ENCODE measurements at regions not wholly inside any gene's neighbourhood (a gene's known extent, or its start where the extent isn't known, plus 50 kb on each side); places are given as distances from the start of the nearest gene placed in this dataset.
"Not testable (repeated sequence)": the region's sequence is repeated elsewhere in the genome, so short reads cannot be mapped to it uniquely, and the experiment has no call there.

DNA sequence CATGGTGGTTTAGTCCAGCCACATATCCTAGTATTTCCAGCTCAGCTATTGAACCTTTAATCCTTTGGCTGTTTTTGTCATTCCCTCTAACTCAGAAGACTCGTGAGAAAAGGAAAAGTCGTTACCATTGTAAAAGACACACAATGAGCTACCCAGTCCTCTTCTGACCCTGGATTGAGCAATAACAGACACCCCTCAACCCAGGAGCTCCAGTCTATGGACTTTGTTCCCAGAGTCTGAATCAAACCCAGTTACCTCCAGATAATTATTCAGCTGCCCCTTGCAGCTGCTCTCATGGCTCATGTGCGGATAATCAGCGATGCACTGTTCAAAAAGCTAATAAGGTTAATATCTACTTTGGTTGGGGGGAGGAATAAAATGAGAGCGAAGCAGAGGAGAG, 402.4 kb downstream of the BTG1 start:
- POLR2A ChIA-PET (ENCODE audit: low non-redundant PET) = no interaction called here
- TF ChIP-seq, protein P1, sequence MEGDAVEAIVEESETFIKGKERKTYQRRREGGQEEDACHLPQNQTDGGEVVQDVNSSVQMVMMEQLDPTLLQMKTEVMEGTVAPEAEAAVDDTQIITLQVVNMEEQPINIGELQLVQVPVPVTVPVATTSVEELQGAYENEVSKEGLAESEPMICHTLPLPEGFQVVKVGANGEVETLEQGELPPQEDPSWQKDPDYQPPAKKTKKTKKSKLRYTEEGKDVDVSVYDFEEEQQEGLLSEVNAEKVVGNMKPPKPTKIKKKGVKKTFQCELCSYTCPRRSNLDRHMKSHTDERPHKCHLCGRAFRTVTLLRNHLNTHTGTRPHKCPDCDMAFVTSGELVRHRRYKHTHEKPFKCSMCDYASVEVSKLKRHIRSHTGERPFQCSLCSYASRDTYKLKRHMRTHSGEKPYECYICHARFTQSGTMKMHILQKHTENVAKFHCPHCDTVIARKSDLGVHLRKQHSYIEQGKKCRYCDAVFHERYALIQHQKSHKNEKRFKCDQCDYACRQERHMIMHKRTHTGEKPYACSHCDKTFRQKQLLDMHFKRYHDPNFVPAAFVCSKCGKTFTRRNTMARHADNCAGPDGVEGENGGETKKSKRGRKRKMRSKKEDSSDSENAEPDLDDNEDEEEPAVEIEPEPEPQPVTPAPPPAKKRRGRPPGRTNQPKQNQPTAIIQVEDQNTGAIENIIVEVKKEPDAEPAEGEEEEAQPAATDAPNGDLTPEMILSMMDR (conservative IDR thresholded peaks at IDR 0.05; ENCODE audit: low read depth) = no peak
- CTCF ChIA-PET = interaction anchor here (0.7 kb wide), 1 partner anchor 940 kb away, joined by 4 read pairs; no protein-coding TSS in a partner anchor
- H3K27ac ChIP-seq = no peak overlapping the region
- DNase-seq (ENCODE audit: low spot score) = no peak

DNA sequence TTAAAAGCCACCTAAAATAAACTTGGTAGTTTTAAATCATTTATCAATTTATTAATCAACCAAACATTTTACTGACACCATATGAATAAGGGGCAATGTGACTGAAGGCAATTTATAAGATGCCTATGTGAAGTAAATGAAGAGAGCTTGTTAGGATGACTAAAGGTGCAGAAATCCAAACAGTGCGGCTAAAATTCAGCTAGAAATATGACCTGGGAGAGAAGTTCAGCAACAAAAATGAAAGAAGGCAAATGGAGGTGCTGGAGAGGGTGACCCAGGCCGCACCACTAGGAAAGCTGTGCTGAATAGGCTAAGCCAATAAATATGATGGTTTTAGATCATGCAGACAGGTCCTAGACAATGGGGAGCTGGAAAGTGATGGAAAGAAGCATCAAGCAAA, 403.7 kb downstream of the BTG1 start:
- TF ChIP-seq, protein P1 (conservative IDR thresholded peaks at IDR 0.05; ENCODE audit: low read depth) = no peak
- CTCF ChIA-PET = no interaction called here
- no peak for DNase-seq (ENCODE audit: low spot score)
- no peak overlapping the region for H3K27ac ChIP-seq
- POLR2A ChIA-PET (ENCODE audit: low non-redundant PET) = no interaction called here

DNA sequence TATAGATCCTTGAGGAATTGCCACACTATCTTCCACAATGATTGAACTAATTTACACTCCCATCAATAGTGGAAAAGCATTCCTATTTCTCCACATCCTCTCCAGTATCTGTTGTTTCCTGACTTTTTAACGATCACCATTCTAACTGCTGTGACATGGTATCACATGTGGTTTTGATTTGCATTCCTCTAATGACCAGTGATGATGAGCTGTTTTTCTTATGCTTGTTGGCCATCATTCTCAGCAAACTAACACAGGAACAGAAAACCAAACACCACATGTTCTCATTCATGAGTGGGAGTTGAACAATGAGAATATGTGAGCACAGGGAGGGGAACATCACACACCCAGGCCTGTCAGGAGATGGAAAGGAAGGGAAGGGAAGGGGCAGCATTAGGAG, 411.8 kb downstream of the BTG1 start:
- CTCF ChIA-PET = interaction anchor here (0.5 kb wide), 1 partner anchor 873 kb away, joined by 3 read pairs; no protein-coding TSS in a partner anchor
- DNase-seq (ENCODE audit: low spot score); POLR2A ChIA-PET (ENCODE audit: low non-redundant PET); H3K27ac ChIP-seq: not testable (repeated sequence)

DNA sequence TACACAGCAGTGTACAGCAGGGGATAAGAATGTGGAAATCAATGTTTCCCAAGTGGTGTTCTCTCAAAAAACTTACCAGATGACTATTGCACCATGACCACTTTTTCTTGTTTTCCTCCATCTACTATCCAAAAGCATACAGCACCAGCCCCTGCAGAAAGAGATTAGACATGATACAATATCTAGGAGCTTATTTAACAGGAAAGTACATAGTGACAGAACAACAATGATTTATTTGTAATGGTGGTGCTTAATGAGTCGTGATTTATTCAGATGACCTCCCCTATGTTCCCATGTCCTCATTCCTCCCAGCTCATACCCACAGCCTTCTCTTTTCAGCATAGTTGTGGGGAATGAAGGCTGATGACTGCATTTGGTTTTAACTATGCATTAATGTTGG, 413.6 kb downstream of the BTG1 start:
- ChIA-PET CTCF (no interaction called here), POLR2A (ENCODE audit: low non-redundant PET) (no interaction called here)
- H3K27ac ChIP-seq = no peak overlapping the region
- TF ChIP-seq, protein P1 (conservative IDR thresholded peaks at IDR 0.05; ENCODE audit: low read depth) = no peak
- DNase-seq (ENCODE audit: low spot score) = no peak

GRCh38 chr12:91729543-91729942, 416.1 kb downstream of the BTG1 start:
- ChIA-PET POLR2A (ENCODE audit: low non-redundant PET) (no interaction called here), CTCF (no interaction called here)
- TF ChIP-seq, protein P1 (conservative IDR thresholded peaks at IDR 0.05; ENCODE audit: low read depth) = no peak
- DNase-seq (ENCODE audit: low spot score) = no peak
- no peak overlapping the region for H3K27ac ChIP-seq

DNA sequence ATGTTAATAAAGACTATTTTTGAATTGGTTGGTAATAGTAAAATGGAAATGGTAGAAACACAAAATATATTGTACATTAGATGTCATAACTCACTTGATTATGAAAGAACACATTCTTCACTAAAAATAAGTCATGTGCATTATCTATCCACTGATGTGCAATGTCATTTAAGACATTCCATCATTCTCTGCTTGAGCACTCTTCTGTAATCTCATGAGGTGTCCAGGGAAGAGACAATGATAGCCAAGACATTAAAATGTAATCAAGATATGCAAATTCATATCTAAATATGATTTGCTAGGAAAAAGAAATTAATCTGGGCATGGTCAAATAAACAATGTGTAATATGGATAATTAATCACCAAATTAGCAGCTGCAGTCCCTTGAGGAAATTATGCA, 422.5 kb downstream of the BTG1 start:
- TF ChIP-seq, protein P1 (conservative IDR thresholded peaks at IDR 0.05; ENCODE audit: low read depth) = no peak
- no peak for DNase-seq (ENCODE audit: low spot score)
- H3K27ac ChIP-seq = no peak overlapping the region
- ChIA-PET CTCF (no interaction called here), POLR2A (ENCODE audit: low non-redundant PET) (no interaction called here)

DNA sequence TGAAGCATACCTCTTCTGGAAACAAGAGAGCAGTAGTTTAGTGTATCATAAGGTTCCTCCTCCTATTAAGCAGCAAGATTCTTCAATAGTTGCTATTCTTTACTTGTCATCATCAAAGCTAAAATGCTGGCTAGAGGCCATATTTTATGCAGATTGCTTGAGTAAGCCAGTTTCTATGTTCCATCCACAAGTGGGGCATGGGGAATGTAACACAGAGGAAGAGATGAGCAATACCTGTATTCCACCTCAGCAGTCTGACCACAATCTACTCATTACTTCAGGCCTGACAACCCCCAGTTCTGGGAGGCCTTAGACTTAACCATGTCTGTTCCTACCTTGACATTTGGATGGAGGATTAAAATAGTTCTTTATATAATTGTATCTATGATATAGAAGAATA, 423.6 kb downstream of the BTG1 start:
- peak; percentile 8 for DNase-seq (ENCODE audit: low spot score)
- CTCF ChIA-PET = interaction anchor here (0.6 kb wide), 1 partner anchor 91 kb away, joined by 5 read pairs; no protein-coding TSS in a partner anchor
- TF ChIP-seq, protein P1 (conservative IDR thresholded peaks at IDR 0.05; ENCODE audit: low read depth) = no peak
- POLR2A ChIA-PET (ENCODE audit: low non-redundant PET) = no interaction called here
- no peak overlapping the region for H3K27ac ChIP-seq

All from RWPE1 (cell line).